CD4-positive, alpha-beta memory T cell (primary cell): ENCODE measurements at regions not wholly inside any gene's neighbourhood (a gene's known extent, or its start where the extent isn't known, plus 50 kb on each side); places are given as distances from the start of the nearest gene placed in this dataset.

Experiments used
- CTCF ChIA-PET: fragments of 350-600 bp; sonication (Branson Sonifier 250); formaldehyde crosslinking; loops from one replicate; lab custom pipeline; 2021; ENCODE audit warnings: inconsistent platforms; ENCODE audit not compliant: partially characterized antibody; lab: Charles Lee
- POLR2A ChIA-PET: fragments of 350-600 bp; sonication (Branson Sonifier 250); formaldehyde crosslinking; loops from one replicate; lab custom pipeline; 2021; ENCODE audit not compliant: partially characterized antibody; lab: Charles Lee
- DNase-seq, 5 donors: peaks; one replicate each; pipeline versions ENCODE4 v3.0.0 to v3.0.0-alpha.2; 2020 to 2022; ENCODE audit warnings: mixed read lengths in 1 of 5
- H3K27ac ChIP-seq: one replicate; pipeline ENCODE4 v1.7.0; 2013; ENCODE audit warnings: low read depth, low read length
- H3K27me3 ChIP-seq: 2 replicates; pipeline ENCODE4 v1.7.0; 2013; ENCODE audit warnings: mild to moderate bottlenecking, low read length, moderate library complexity; ENCODE audit not compliant: insufficient read depth
- H3K36me3 ChIP-seq: 2 replicates; pipeline ENCODE4 v1.7.0; 2013; ENCODE audit warnings: mild to moderate bottlenecking, low read length, moderate library complexity; ENCODE audit not compliant: insufficient read depth
- H3K4me1 ChIP-seq: 2 replicates; pipeline ENCODE4 v1.7.0; 2013; ENCODE audit warnings: mild to moderate bottlenecking, low read length, moderate library complexity; ENCODE audit not compliant: insufficient read depth
- H3K4me3 ChIP-seq, 2 donors: one replicate each; pipeline ENCODE4 v1.7.0; 2013; ENCODE audit warnings: low read length in 2 of 2, mild to moderate bottlenecking in 1 of 2
- H3K9me3 ChIP-seq, 2 donors: one replicate each; pipeline ENCODE4 v1.7.0; 2013; ENCODE audit warnings: low read length in 2 of 2, control low read depth in 1 of 2; ENCODE audit not compliant: control insufficient read depth in 1 of 2
- H3K27ac Mint-ChIP-seq, 7 donors: one replicate each; pipeline ENCODE4 v1.8.0; 2020 to 2021; ENCODE audit warnings: mixed read lengths in 7 of 7, mild to moderate bottlenecking in 6 of 7, inconsistent platforms in 3 of 7, moderate library complexity in 3 of 7
- H3K27me3 Mint-ChIP-seq, 2 donors: one replicate each; pipeline ENCODE4 v1.8.0; 2020 to 2021; ENCODE audit warnings: mixed read lengths in 2 of 2
- H3K36me3 Mint-ChIP-seq, 2 donors: one replicate each; pipeline ENCODE4 v1.8.0; 2020 to 2021; ENCODE audit warnings: mixed read lengths in 2 of 2, inconsistent platforms in 1 of 2, mild to moderate bottlenecking in 1 of 2
- H3K4me1 Mint-ChIP-seq, 4 donors: one replicate each; pipeline ENCODE4 v1.8.0; 2020 to 2021; ENCODE audit warnings: mixed read lengths in 4 of 4, mild to moderate bottlenecking in 1 of 4
- H3K4me3 Mint-ChIP-seq, 8 donors: one replicate each; pipeline ENCODE4 v1.8.0; 2020 to 2021; ENCODE audit warnings: mixed read lengths in 8 of 8, mild to moderate bottlenecking in 7 of 8, moderate library complexity in 6 of 8, inconsistent platforms in 3 of 8
- H3K9me3 Mint-ChIP-seq, 8 donors: one replicate each; pipeline ENCODE4 v1.8.0; 2020 to 2021; ENCODE audit warnings: mixed read lengths in 8 of 8, mild to moderate bottlenecking in 5 of 8, inconsistent platforms in 3 of 8, moderate library complexity in 1 of 8
- intact Hi-C: fragments of 100-400 bp; cut with micrococcal nuclease; formaldehyde crosslinking; loops from one replicate; pipeline ENCODE4 v1.15.1; 2023

GRCh38 chr4:36420111-36420679, 138.8 kb downstream of the DTHD1 start:
- Histone ChIP-seq H3K9me3 (no peaks in the 10 kb centered on the region), H3K27ac (no peak overlapping the region), H3K4me3 (no peak overlapping the region), H3K36me3 (no peaks in the 10 kb centered on the region), H3K4me1 (no peaks in the 10 kb centered on the region), H3K27me3 (peaks cover 4% of the 10 kb centered on the region)
- peaks cover 0 to 3% (median 0%) of the 10 kb centered on the region in 8 donors for H3K9me3 Mint-ChIP-seq
- peaks cover 13 to 25% of the 10 kb centered on the region in 2 donors for H3K27me3 Mint-ChIP-seq
- no peaks in the 10 kb centered on the region for H3K4me1 Mint-ChIP-seq
- H3K4me3 Mint-ChIP-seq, result no peak overlapping the region
- H3K27ac Mint-ChIP-seq, result no peak overlapping the region
- no peaks in the 10 kb centered on the region for H3K36me3 Mint-ChIP-seq
- intact Hi-C loops, result no loop called here
- ChIA-PET CTCF (no interaction called here), POLR2A (no interaction called here)
- no peak for DNase-seq

GRCh38 chr4:36422607-36423006, 141.2 kb downstream of the DTHD1 start:
- no peak for DNase-seq
- H3K4me1 Mint-ChIP-seq, result no peaks in the 10 kb centered on the region
- CTCF ChIA-PET, result no interaction called here

GRCh38 chr4:36426741-36427140, 145.3 kb downstream of the DTHD1 start:
- CTCF ChIA-PET, result interaction anchor here (0.7 kb wide), 1 partner anchor 32 kb away, joined by 3 read pairs; no protein-coding TSS in a partner anchor
- Histone ChIP-seq H3K9me3 (no peaks in the 10 kb centered on the region), H3K36me3 (no peaks in the 10 kb centered on the region), H3K27me3 (no peaks in the 10 kb centered on the region), H3K4me1 (no peaks in the 10 kb centered on the region), H3K27ac (no peak overlapping the region), H3K4me3 (no peak overlapping the region)
- intact Hi-C loops, result no loop called here
- H3K4me3 Mint-ChIP-seq, result no peak overlapping the region
- H3K4me1 Mint-ChIP-seq, result no peaks in the 10 kb centered on the region
- no peaks in the 10 kb centered on the region for H3K36me3 Mint-ChIP-seq
- H3K9me3 Mint-ChIP-seq, result no peaks in the 10 kb centered on the region
- H3K27me3 Mint-ChIP-seq, result peaks cover 12 to 13% of the 10 kb centered on the region in 2 donors
- POLR2A ChIA-PET, result no interaction called here
- no peak for DNase-seq
- H3K27ac Mint-ChIP-seq, result no peak overlapping the region

More at GRCh38 chr4:36422607-36423006, 141.2 kb downstream of the DTHD1 start:
- no peak overlapping the region for H3K27ac Mint-ChIP-seq
- no peak overlapping the region for H3K4me3 Mint-ChIP-seq
- H3K36me3 Mint-ChIP-seq, result no peaks in the 10 kb centered on the region
- H3K27me3 Mint-ChIP-seq, result peaks cover 7 to 14% of the 10 kb centered on the region in 2 donors
- H3K27ac ChIP-seq, result no peak overlapping the region
- no peaks in the 10 kb centered on the region for H3K4me1 ChIP-seq
- H3K27me3 ChIP-seq, result no peaks in the 10 kb centered on the region
- peaks cover 0 to 3% (median 0%) of the 10 kb centered on the region in 8 donors for H3K9me3 Mint-ChIP-seq
- H3K9me3 ChIP-seq, result no peaks in the 10 kb centered on the region
- intact Hi-C loops, result no loop called here
- POLR2A ChIA-PET, result no interaction called here
- no peaks in the 10 kb centered on the region for H3K36me3 ChIP-seq
- H3K4me3 ChIP-seq, result no peak overlapping the region

- POLR2A ChIA-PET, result no interaction called here
- H3K27me3 Mint-ChIP-seq, result peaks cover 10 to 13% of the 10 kb centered on the region in 2 donors
- no peak overlapping the region for H3K4me3 Mint-ChIP-seq
- Histone ChIP-seq H3K4me3 (no peak overlapping the region), H3K4me1 (no peaks in the 10 kb centered on the region), H3K27ac (no peak overlapping the region), H3K36me3 (no peaks in the 10 kb centered on the region), H3K27me3 (no peaks in the 10 kb centered on the region), H3K9me3 (no peaks in the 10 kb centered on the region)
- H3K27ac Mint-ChIP-seq, result no peak overlapping the region
- no peaks in the 10 kb centered on the region for H3K36me3 Mint-ChIP-seq
- CTCF ChIA-PET, result no interaction called here
- intact Hi-C loops, result no loop called here
- peaks cover 0 to under 1% (median 0%) of the 10 kb centered on the region in 8 donors for H3K9me3 Mint-ChIP-seq
- DNase-seq, result no peak
- no peaks in the 10 kb centered on the region for H3K4me1 Mint-ChIP-seq
Observed at GRCh38 chr4:36427696-36428095, 146.3 kb downstream of the DTHD1 start.

GRCh38 chr4:36432586-36432985, 151.2 kb downstream of the DTHD1 start:
- H3K4me3 Mint-ChIP-seq, result no peak overlapping the region
- peaks cover 7 to 22% (median 12%) of the 10 kb centered on the region in 8 donors for H3K9me3 Mint-ChIP-seq
- Histone ChIP-seq H3K4me3 (no peak overlapping the region), H3K27me3 (no peaks in the 10 kb centered on the region), H3K27ac (no peak overlapping the region), H3K9me3 (no peaks in the 10 kb centered on the region), H3K4me1 (no peaks in the 10 kb centered on the region), H3K36me3 (no peaks in the 10 kb centered on the region)
- peaks cover 10 to 13% of the 10 kb centered on the region in 2 donors for H3K27me3 Mint-ChIP-seq
- intact Hi-C loops, result no loop called here
- H3K27ac Mint-ChIP-seq, result no peak overlapping the region
- H3K4me1 Mint-ChIP-seq, result no peaks in the 10 kb centered on the region
- CTCF ChIA-PET, result no interaction called here
- DNase-seq, result no peak
- H3K36me3 Mint-ChIP-seq, result peaks cover 0 to 4% of the 10 kb centered on the region in 2 donors
- POLR2A ChIA-PET, result no interaction called here

- H3K4me3 Mint-ChIP-seq, result no peak overlapping the region
Observed at GRCh38 chr4:36439556-36439955, 158.1 kb downstream of the DTHD1 start.

GRCh38 chr4:36445480-36445879, 164.1 kb downstream of the DTHD1 start:
- peaks cover 6 to 16% of the 10 kb centered on the region in 2 donors for H3K27me3 Mint-ChIP-seq
- no peaks in the 10 kb centered on the region for H3K4me1 ChIP-seq
- ChIA-PET CTCF (no interaction called here), POLR2A (no interaction called here)
- H3K4me3 ChIP-seq, result no peak overlapping the region
- no peak overlapping the region for H3K27ac Mint-ChIP-seq
- no peak for DNase-seq
- no peaks in the 10 kb centered on the region for H3K9me3 ChIP-seq
- no peaks in the 10 kb centered on the region for H3K4me1 Mint-ChIP-seq
- H3K36me3 ChIP-seq, result no peaks in the 10 kb centered on the region
- intact Hi-C loops, result no loop called here
- no peaks in the 10 kb centered on the region for H3K36me3 Mint-ChIP-seq
- H3K27me3 ChIP-seq, result no peaks in the 10 kb centered on the region
- H3K27ac ChIP-seq, result no peak overlapping the region
- no peak overlapping the region for H3K4me3 Mint-ChIP-seq
- H3K9me3 Mint-ChIP-seq, result no peaks in the 10 kb centered on the region

More at GRCh38 chr4:36439556-36439955, 158.1 kb downstream of the DTHD1 start:
- ChIA-PET CTCF (no interaction called here), POLR2A (no interaction called here)
- no peaks in the 10 kb centered on the region for H3K9me3 ChIP-seq
- H3K4me1 ChIP-seq, result no peaks in the 10 kb centered on the region
- Mint-ChIP-seq H3K4me1 (no peaks in the 10 kb centered on the region), H3K9me3 (peaks cover 10 to 26% (median 16%) of the 10 kb centered on the region in 8 donors), H3K27me3 (peaks cover 1 to 11% of the 10 kb centered on the region in 2 donors), H3K27ac (no peak overlapping the region), H3K36me3 (peaks cover 0 to 4% of the 10 kb centered on the region in 2 donors)
- no peaks in the 10 kb centered on the region for H3K27me3 ChIP-seq
- H3K4me3 ChIP-seq, result no peak overlapping the region
- no peak overlapping the region for H3K27ac ChIP-seq
- DNase-seq, result no peak
- intact Hi-C loops, result no loop called here
- no peaks in the 10 kb centered on the region for H3K36me3 ChIP-seq
